Brain microvascular endothelial cell (primary cell): ENCODE measurements at regions not wholly inside any gene's neighbourhood (a gene's known extent, or its start where the extent isn't known, plus 50 kb on each side); places are given as distances from the start of the nearest gene placed in this dataset.

ENCODE experiments used
- DNase-seq: peaks from one replicate; pipeline ENCODE4 v3.0.0-alpha.2; 2020
- H3K27ac ChIP-seq: fragments of 250-450 bp; sonication (Bioruptor Pico); 2 replicates; pipeline ENCODE4 v1.5.1; 2020; ENCODE audit warnings: mild to moderate bottlenecking, moderate library complexity
- H3K27me3 ChIP-seq: fragments of 250-450 bp; sonication (Bioruptor Pico); replicated peaks from 2 replicates; pipeline ENCODE4 v1.5.1; 2020; ENCODE audit warnings: mild to moderate bottlenecking
- H3K36me3 ChIP-seq: fragments of 250-450 bp; sonication (Bioruptor Pico); replicated peaks from 2 replicates; pipeline ENCODE4 v1.5.1; 2020; ENCODE audit warnings: mild to moderate bottlenecking
- H3K4me3 ChIP-seq: 2 replicates; pipeline ENCODE4 v1.5.1; 2011; ENCODE audit warnings: low read depth, mild to moderate bottlenecking, control low read depth, low read length, moderate library complexity
- in situ Hi-C: cut with HindIII; loops from 2 replicates; pipeline ENCODE4 v1.10.0; 2017; ENCODE audit warnings: low sequenced_read_pairs, low pct_ligation_motif_present
- TF ChIP-seq, protein P1 (sequence below): IDR thresholded peaks from 2 replicates; pipeline ENCODE4 v1.5.1; 2011; ENCODE audit warnings: low read depth, mild to moderate bottlenecking, moderate library complexity, low read length, control low read depth, inconsistent platforms; ENCODE audit errors: missing control alignments

DNA sequence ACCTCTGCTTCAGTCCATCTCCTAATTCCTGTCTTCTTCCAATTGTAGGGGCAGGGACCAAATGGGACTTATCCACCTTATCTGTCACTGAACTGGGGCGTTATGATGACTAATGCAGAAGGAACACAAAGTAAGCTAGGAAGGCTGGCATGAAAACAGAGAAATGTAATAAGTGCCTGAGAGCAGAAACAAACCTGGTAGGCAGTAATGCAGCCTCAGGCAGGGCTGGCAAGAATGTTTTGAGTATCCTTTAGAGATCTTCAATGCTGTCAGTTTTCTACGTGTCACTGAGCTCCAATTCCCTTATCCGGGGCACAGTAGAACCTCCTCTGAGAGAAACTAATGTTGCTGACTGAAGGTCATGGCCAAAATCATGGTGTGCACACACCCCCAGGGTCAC, 246.2 kb upstream of the TBL1XR1 start:
- Histone ChIP-seq H3K27me3 (no peaks in the 10 kb centered on the region), H3K27ac (no peak overlapping the region), H3K4me3 (no peak overlapping the region), H3K36me3 (no peaks in the 10 kb centered on the region)
- TF ChIP-seq, protein P1, sequence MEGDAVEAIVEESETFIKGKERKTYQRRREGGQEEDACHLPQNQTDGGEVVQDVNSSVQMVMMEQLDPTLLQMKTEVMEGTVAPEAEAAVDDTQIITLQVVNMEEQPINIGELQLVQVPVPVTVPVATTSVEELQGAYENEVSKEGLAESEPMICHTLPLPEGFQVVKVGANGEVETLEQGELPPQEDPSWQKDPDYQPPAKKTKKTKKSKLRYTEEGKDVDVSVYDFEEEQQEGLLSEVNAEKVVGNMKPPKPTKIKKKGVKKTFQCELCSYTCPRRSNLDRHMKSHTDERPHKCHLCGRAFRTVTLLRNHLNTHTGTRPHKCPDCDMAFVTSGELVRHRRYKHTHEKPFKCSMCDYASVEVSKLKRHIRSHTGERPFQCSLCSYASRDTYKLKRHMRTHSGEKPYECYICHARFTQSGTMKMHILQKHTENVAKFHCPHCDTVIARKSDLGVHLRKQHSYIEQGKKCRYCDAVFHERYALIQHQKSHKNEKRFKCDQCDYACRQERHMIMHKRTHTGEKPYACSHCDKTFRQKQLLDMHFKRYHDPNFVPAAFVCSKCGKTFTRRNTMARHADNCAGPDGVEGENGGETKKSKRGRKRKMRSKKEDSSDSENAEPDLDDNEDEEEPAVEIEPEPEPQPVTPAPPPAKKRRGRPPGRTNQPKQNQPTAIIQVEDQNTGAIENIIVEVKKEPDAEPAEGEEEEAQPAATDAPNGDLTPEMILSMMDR: no peak
- peak; percentile 42 for DNase-seq
- in situ Hi-C loops: no loop called here

DNA sequence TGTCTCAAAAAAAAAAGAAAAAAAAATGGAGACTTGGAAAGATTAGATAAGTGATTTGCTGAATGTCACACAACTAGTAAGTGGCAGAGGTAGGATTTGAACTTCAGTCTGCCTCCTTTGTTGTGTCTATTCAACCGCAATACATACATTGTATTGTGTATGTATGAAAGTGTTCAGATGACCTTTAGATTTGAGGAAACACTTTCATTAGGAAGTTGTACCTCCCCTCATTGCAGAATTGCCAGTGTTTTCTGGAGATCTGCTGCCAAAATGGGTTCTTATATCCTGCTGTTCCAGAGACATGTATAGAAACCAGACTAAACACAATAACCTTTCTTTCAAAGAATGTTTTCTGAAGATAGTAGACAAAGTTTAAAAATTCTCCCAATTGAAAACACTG, 247.4 kb upstream of the TBL1XR1 start:
- TF ChIP-seq, protein P1: no peak
- in situ Hi-C loops: no loop called here
- DNase-seq: no peak
- H3K27ac ChIP-seq: no peak overlapping the region
- H3K36me3 ChIP-seq: no peaks in the 10 kb centered on the region
- H3K4me3 ChIP-seq: no peak overlapping the region
- H3K27me3 ChIP-seq: no peaks in the 10 kb centered on the region

DNA sequence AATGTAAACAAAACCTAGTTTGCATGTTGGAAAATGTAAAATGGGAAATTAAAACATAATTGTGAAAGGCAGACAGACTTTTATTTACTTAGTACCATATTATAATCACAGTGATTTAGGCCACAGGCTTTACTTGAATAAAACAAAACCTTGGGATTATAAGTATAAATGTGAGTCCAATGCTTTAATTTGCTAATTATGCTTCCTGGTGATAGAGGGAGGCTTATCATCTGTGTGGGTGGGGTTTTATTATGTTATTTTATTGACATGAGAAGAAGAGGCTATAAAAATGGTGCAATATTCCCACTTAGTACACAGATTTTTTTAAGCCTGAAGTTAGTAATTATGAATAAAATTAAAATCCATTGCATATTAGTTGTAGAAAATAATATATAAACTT, 248.3 kb upstream of the TBL1XR1 start:
- TF ChIP-seq, protein P1: no peak
- Histone ChIP-seq H3K4me3 (no peak overlapping the region), H3K27ac (no peak overlapping the region), H3K27me3 (no peaks in the 10 kb centered on the region), H3K36me3 (no peaks in the 10 kb centered on the region)
- in situ Hi-C loops: no loop called here
- no peak for DNase-seq

DNA sequence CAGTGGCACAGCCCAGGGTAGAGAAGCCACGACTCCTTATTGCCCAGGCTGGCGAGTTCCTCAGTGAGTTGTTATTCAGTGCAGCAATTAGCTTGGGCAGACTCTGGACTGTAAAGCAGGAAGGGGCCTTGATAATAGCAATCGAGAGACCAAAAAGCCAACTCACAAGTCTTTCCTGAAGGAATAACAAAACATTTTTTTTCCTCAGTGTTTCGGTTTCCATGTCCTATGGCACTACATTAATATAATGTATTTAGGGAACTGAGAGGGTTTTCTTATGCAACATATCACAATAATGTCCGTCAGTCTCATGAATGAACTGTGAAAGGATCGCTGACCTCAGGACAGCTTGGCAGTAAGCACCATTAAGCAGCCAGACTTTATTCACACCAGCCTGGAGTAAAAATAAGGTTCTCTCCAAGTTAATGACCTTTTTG, 248.9 kb upstream of the TBL1XR1 start:
- Histone ChIP-seq H3K4me3 (no peak overlapping the region), H3K27ac (no peak overlapping the region), H3K27me3 (no peaks in the 10 kb centered on the region), H3K36me3 (no peaks in the 10 kb centered on the region)
- DNase-seq: no peak
- TF ChIP-seq, protein P1: no peak
- in situ Hi-C loops: no loop called here

DNA sequence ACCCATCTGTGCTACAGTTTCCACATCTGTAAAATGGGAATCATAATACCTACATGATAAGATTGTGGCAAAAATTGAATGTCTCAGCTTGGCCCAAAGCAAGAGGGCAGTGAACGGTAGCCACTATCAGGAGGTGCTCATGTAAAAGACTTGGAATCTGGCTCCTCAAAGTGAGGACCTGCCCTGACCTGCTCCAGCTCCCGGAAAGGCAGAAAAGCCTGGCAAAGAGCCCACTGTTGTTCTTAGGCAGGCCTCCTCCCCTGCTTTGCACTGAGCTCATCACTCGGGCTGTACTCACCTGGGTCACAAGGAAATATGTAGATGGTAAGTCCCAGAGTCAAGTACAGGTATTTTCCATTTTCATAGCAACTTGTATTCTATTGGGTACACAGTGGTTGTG, 250.7 kb upstream of the TBL1XR1 start:
- TF ChIP-seq, protein P1: no peak
- DNase-seq: no peak
- no peak overlapping the region for H3K27ac ChIP-seq
- no peaks in the 10 kb centered on the region for H3K27me3 ChIP-seq
- H3K36me3 ChIP-seq: no peaks in the 10 kb centered on the region
- H3K4me3 ChIP-seq: no peak overlapping the region
- in situ Hi-C loops: no loop called here

DNA sequence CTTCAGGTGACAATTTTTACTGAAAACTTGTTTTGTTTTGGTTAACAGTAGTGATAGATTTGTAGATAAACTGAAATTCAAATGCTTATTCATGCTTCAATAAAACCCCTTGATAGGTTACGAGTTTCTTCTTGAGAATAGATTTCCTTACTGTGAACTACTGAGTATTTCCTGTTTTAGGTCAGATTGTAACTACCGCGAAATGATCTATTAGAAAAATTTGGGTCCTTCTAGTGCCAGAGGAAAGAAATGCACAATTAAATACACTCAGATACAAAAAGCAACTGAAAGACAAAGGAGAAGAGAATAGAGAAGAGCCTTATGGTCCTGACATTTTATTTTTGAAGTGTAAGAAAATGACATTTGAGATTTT, 251.7 kb upstream of the TBL1XR1 start:
- H3K4me3 ChIP-seq: no peak overlapping the region
- no peaks in the 10 kb centered on the region for H3K27me3 ChIP-seq
- TF ChIP-seq, protein P1: no peak
- H3K36me3 ChIP-seq: no peaks in the 10 kb centered on the region
- in situ Hi-C loops: no loop called here
- H3K27ac ChIP-seq: no peak overlapping the region
- no peak for DNase-seq
